GM13976 (cell line): ENCODE measurements at regions not wholly inside any gene's neighbourhood (a gene's known extent, or its start where the extent isn't known, plus 50 kb on each side); places are given as distances from the start of the nearest gene placed in this dataset.
"Not testable (repeated sequence)": the region's sequence is repeated elsewhere in the genome, so short reads cannot be mapped to it uniquely, and the experiment has no call there.

Source experiments
- DNase-seq: peaks from one replicate; pipeline ENCODE4 v3.0.0; 2012; ENCODE audit warnings: low spot score
- in situ Hi-C: fragments of 300-500 bp; cut with MboI; formaldehyde crosslinking; loops from one replicate; pipeline ENCODE4 v1.12.0; 2022; ENCODE audit warnings: low sequenced_read_pairs, mixed read lengths, inconsistent platforms; ENCODE audit not compliant: unreplicated experiment
- TF ChIP-seq, protein P1 (sequence below): IDR thresholded peaks from 2 replicates; pipeline ENCODE4 v1.5.1; 2012; ENCODE audit warnings: borderline replicate concordance, mild to moderate bottlenecking; ENCODE audit not compliant: insufficient read depth; ENCODE audit errors: extremely low read depth, missing control alignments, control extremely low read depth

- in situ Hi-C loops = no loop called here
- DNase-seq = no peak
- TF ChIP-seq, protein P1, sequence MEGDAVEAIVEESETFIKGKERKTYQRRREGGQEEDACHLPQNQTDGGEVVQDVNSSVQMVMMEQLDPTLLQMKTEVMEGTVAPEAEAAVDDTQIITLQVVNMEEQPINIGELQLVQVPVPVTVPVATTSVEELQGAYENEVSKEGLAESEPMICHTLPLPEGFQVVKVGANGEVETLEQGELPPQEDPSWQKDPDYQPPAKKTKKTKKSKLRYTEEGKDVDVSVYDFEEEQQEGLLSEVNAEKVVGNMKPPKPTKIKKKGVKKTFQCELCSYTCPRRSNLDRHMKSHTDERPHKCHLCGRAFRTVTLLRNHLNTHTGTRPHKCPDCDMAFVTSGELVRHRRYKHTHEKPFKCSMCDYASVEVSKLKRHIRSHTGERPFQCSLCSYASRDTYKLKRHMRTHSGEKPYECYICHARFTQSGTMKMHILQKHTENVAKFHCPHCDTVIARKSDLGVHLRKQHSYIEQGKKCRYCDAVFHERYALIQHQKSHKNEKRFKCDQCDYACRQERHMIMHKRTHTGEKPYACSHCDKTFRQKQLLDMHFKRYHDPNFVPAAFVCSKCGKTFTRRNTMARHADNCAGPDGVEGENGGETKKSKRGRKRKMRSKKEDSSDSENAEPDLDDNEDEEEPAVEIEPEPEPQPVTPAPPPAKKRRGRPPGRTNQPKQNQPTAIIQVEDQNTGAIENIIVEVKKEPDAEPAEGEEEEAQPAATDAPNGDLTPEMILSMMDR = no peak
Observed at GRCh38 chr6:76867182-76867581, 596.1 kb downstream of the HTR1B start.

GRCh38 chr6:76866091-76866915, 597.0 kb downstream of the HTR1B start:
- in situ Hi-C loops = no loop called here
- TF ChIP-seq, protein P1 = no peak
- no peak for DNase-seq

DNA sequence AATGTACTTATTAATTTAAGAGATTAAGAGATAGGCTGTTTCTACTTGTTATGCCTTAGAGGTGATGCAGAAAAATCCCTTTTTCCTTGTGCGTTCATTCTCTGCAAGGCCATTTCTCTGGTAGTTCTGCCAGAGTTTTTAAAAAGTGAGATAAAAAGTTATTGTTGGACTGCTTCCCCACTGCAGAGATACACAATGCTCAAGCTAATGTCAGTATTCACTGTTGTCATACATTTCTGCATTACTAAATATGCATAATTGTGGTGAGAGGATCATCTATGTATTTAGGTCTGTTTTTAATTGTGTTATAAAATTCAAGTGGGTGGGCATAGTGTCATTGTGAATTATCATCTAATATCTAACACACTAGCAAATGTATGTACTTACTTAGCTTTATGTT, 600.4 kb downstream of the HTR1B start:
- TF ChIP-seq, protein P1 = no peak
- no peak for DNase-seq
- in situ Hi-C loops = no loop called here

GRCh38 chr6:76861403-76861802, 601.9 kb downstream of the HTR1B start:
- no peak for DNase-seq

GRCh38 chr6:76856065-76856464, 607.2 kb downstream of the HTR1B start:
- in situ Hi-C loops = no loop called here
- TF ChIP-seq, protein P1 = no peak
- no peak for DNase-seq

More at GRCh38 chr6:76861403-76861802, 601.9 kb downstream of the HTR1B start:
- TF ChIP-seq, protein P1 = peak; percentile 45
- in situ Hi-C loops = no loop called here

DNA sequence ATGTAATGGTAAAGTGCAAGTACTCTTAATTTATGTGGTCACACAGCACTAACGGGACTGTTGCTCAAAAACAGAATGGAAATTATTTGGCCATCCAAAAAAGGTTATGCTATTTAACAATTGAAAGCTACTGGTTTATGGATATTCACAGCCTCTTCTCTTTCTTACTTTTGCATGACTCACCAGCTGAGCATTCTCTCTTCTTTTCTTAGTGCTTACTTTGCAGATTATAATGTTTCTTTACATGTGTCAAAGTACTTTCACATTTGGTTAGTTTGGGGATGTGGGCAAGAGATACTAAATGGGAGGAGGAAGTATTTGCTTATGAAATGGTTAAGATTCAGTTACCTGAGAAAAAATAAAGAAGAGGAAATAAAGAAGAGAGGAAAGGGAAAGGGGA, 610.5 kb downstream of the HTR1B start:
- DNase-seq = no peak
- in situ Hi-C loops = no loop called here
- TF ChIP-seq, protein P1 = no peak

DNA sequence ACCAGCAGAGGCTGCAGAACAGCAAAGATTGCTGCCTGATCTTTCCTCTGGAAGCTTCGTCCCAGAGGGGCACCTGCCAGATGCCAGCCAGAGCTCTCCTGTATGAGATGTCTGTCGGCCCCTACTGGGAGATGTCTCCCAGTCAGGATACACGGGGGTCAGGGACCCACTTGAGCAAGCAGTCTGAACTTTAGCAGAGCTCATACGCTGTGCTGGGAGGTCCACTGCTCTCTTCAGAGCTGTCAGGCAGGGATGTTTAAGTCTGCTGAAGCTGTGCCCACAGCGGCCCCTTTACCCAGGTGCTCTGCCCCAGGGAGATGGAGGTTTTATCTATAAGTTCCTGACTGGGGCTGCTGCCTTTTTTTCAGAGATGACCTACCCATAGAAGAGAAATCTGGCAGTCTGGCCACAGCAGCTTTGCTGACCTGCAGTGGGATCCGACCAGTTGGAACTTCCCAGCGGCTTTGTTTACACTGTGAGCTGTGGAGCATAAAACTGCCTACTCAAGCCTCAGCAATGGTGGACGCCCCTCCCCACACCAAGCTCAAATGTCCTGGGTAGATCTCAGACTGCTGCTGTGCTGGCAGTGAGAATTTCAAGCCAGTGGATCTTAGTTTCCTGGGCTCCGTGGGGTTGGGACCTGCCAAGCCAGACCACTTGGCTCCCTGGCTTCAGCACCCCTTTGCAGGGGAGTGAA, 613.9 kb downstream of the HTR1B start:
- DNase-seq, in situ Hi-C loops: not testable (repeated sequence)
